ENCODE measurements at regions not wholly inside any gene's neighbourhood (a gene's known extent, or its start where the extent isn't known, plus 50 kb on each side); places are given as distances from the start of the nearest gene placed in this dataset.

- DNase-seq (ENCODE audit: low read depth) = no peak
These were observed 248.9 kb upstream of the FOXQ1 start for GRCh38 chr6:1062786-1063545.

- DNase-seq (ENCODE audit: low read depth) = no peak
These were observed 252.3 kb upstream of the FOXQ1 start for GRCh38 chr6:1059596-1059995.

- no peak for DNase-seq (ENCODE audit: low read depth)
These were observed 254.3 kb upstream of the FOXQ1 start for GRCh38 chr6:1057490-1058135.

GRCh38 chr6:1055015-1055921, 256.6 kb upstream of the FOXQ1 start:
- DNase-seq (ENCODE audit: low read depth) = no peak

GRCh38 chr6:1054653-1055014, 257.3 kb upstream of the FOXQ1 start:
- no peak for DNase-seq (ENCODE audit: low read depth)

GRCh38 chr6:1053586-1053985, 258.3 kb upstream of the FOXQ1 start:
- DNase-seq (ENCODE audit: low read depth) = no peak

GRCh38 chr6:1052262-1052661, 259.6 kb upstream of the FOXQ1 start:
- no peak for DNase-seq (ENCODE audit: low read depth)

GRCh38 chr6:1049900-1050299, 262.0 kb upstream of the FOXQ1 start:
- no peak for DNase-seq (ENCODE audit: low read depth)

GRCh38 chr6:1049170-1049569, 262.7 kb upstream of the FOXQ1 start:
- DNase-seq (ENCODE audit: low read depth) = no peak

GRCh38 chr6:1047981-1048541, 263.8 kb upstream of the FOXQ1 start:
- no peak for DNase-seq (ENCODE audit: low read depth)

- no peak for DNase-seq (ENCODE audit: low read depth)
These were observed 266.7 kb upstream of the FOXQ1 start for GRCh38 chr6:1045239-1045638.

GRCh38 chr6:1044040-1044836, 267.7 kb upstream of the FOXQ1 start:
- DNase-seq (ENCODE audit: low read depth) = no peak

GRCh38 chr6:1043458-1043836, 268.5 kb upstream of the FOXQ1 start:
- no peak for DNase-seq (ENCODE audit: low read depth)

- DNase-seq (ENCODE audit: low read depth) = no peak
These were observed 269.1 kb upstream of the FOXQ1 start for GRCh38 chr6:1042583-1043457.

- DNase-seq (ENCODE audit: low read depth) = no peak
These were observed 271.5 kb upstream of the FOXQ1 start for GRCh38 chr6:1040393-1040792.

- DNase-seq (ENCODE audit: low read depth) = no peak
These were observed 272.2 kb upstream of the FOXQ1 start for GRCh38 chr6:1039746-1040145.

- DNase-seq (ENCODE audit: low read depth) = no peak
These were observed 272.7 kb upstream of the FOXQ1 start for GRCh38 chr6:1039191-1039590.

- DNase-seq (ENCODE audit: low read depth) = no peak
These were observed 274.3 kb upstream of the FOXQ1 start for GRCh38 chr6:1037430-1038202.

GRCh38 chr6:1035401-1035800, 276.5 kb upstream of the FOXQ1 start:
- no peak for DNase-seq (ENCODE audit: low read depth)

GRCh38 chr6:1031720-1032119, 280.2 kb upstream of the FOXQ1 start:
- DNase-seq (ENCODE audit: low read depth) = no peak

Data from HS-5 (cell line).